GM12875 (cell line): ENCODE measurements at regions not wholly inside any gene's neighbourhood (a gene's known extent, or its start where the extent isn't known, plus 50 kb on each side); places are given as distances from the start of the nearest gene placed in this dataset.

Source experiments
- H3K4me3 ChIP-seq: one replicate; pipeline ENCODE4 v1.5.1; 2011; ENCODE audit warnings: low read depth, low read length, control low read depth
- CTCF ChIP-seq: IDR thresholded peaks from 2 replicates; pipeline ENCODE4 v1.5.1; 2011; ENCODE audit warnings: low read depth, mild to moderate bottlenecking, control low read depth, inconsistent platforms, low read length, moderate library complexity, borderline replicate concordance; ENCODE audit not compliant: insufficient read depth

GRCh38 chr16:86866986-86867722 lies 288.8 kb downstream of the FOXL1 start:
- no peak for TF ChIP-seq CTCF
- H3K4me3 ChIP-seq, result no peak overlapping the region

- TF ChIP-seq CTCF, result no peak
- H3K4me3 ChIP-seq, result no peak overlapping the region
Measured at GRCh38 chr16:86868070-86868469, 289.7 kb downstream of the FOXL1 start.

- no peak overlapping the region for H3K4me3 ChIP-seq
Measured at GRCh38 chr16:86868786-86869185, 290.4 kb downstream of the FOXL1 start.

GRCh38 chr16:86869288-86870022 lies 291.1 kb downstream of the FOXL1 start:
- no peak for TF ChIP-seq CTCF
- no peak overlapping the region for H3K4me3 ChIP-seq

More at GRCh38 chr16:86868786-86869185, 290.4 kb downstream of the FOXL1 start:
- no peak for TF ChIP-seq CTCF

GRCh38 chr16:86870380-86870779 lies 292.0 kb downstream of the FOXL1 start:
- no peak overlapping the region for H3K4me3 ChIP-seq
- TF ChIP-seq CTCF, result no peak

- H3K4me3 ChIP-seq, result no peak overlapping the region
- no peak for TF ChIP-seq CTCF
Measured at GRCh38 chr16:86872131-86872530, 293.8 kb downstream of the FOXL1 start.

GRCh38 chr16:86872833-86873232 lies 294.5 kb downstream of the FOXL1 start:
- no peak for TF ChIP-seq CTCF
- no peak overlapping the region for H3K4me3 ChIP-seq
